ENCODE measurements at regions not wholly inside any gene's neighbourhood (a gene's known extent, or its start where the extent isn't known, plus 50 kb on each side); places are given as distances from the start of the nearest gene placed in this dataset.
"Not testable (repeated sequence)": the region's sequence is repeated elsewhere in the genome, so short reads cannot be mapped to it uniquely, and the experiment has no call there.

- no peak for DNase-seq
These were observed 98.1 kb downstream of the NEDD1 start for GRCh38 chr12:97005174-97005573.

- no peak for DNase-seq
These were observed 98.6 kb downstream of the NEDD1 start for GRCh38 chr12:97005646-97006045.

GRCh38 chr12:97006585-97006984 is 99.5 kb downstream of the NEDD1 start:
- DNase-seq, result no peak

GRCh38 chr12:97016163-97016562 is 109.1 kb downstream of the NEDD1 start:
- DNase-seq, result no peak

GRCh38 chr12:97017213-97017612 is 110.2 kb downstream of the NEDD1 start:
- no peak for DNase-seq

- no peak for DNase-seq
These were observed 115.6 kb downstream of the NEDD1 start for GRCh38 chr12:97022536-97023230.

GRCh38 chr12:97024393-97024792 is 117.3 kb downstream of the NEDD1 start:
- no peak for DNase-seq

GRCh38 chr12:97026901-97027300 is 119.8 kb downstream of the NEDD1 start:
- no peak for DNase-seq

GRCh38 chr12:97027482-97027881 is 120.4 kb downstream of the NEDD1 start:
- no peak for DNase-seq

- DNase-seq, result no peak
These were observed 131.1 kb downstream of the NEDD1 start for GRCh38 chr12:97038131-97038530.

- DNase-seq, result peak; percentile 2
These were observed 131.8 kb downstream of the NEDD1 start for GRCh38 chr12:97038834-97039233.

- DNase-seq, result no peak
These were observed 139.8 kb downstream of the NEDD1 start for GRCh38 chr12:97046901-97047300.

- no peak for DNase-seq
These were observed 140.3 kb downstream of the NEDD1 start for GRCh38 chr12:97047361-97047760.

GRCh38 chr12:97048421-97049035 is 141.5 kb downstream of the NEDD1 start:
- DNase-seq, result no peak

- no peak for DNase-seq
These were observed 143.5 kb downstream of the NEDD1 start for GRCh38 chr12:97050509-97050908.

- no peak for DNase-seq
These were observed 144.3 kb downstream of the NEDD1 start for GRCh38 chr12:97051341-97051740.

GRCh38 chr12:97061171-97061570 is 154.1 kb downstream of the NEDD1 start:
- no peak for DNase-seq

GRCh38 chr12:97063292-97063935 is 156.4 kb downstream of the NEDD1 start:
- DNase-seq, result no peak

- DNase-seq, result no peak
These were observed 168.3 kb downstream of the NEDD1 start for GRCh38 chr12:97075161-97075933.

GRCh38 chr12:97075934-97076630 is 169.0 kb downstream of the NEDD1 start:
- DNase-seq, result no peak

- DNase-seq, result not testable (repeated sequence)
These were observed 169.9 kb downstream of the NEDD1 start for GRCh38 chr12:97076912-97077311.

- no peak for DNase-seq
These were observed 175.0 kb downstream of the NEDD1 start for GRCh38 chr12:97082029-97082428.

All from fibroblast of skin of back (primary cell).